GM21576 (cell line): ENCODE measurements at regions not wholly inside any gene's neighbourhood (a gene's known extent, or its start where the extent isn't known, plus 50 kb on each side); places are given as distances from the start of the nearest gene placed in this dataset.
"Not testable (repeated sequence)": the region's sequence is repeated elsewhere in the genome, so short reads cannot be mapped to it uniquely, and the experiment has no call there.

Experiments
- ATAC-seq: cut with Tn5 transposase; IDR thresholded peaks from one replicate; pipeline ENCODE4 v1.9.1; 2021; ENCODE audit warnings: mild to moderate bottlenecking, moderate library complexity; ENCODE audit not compliant: unreplicated experiment

DNA sequence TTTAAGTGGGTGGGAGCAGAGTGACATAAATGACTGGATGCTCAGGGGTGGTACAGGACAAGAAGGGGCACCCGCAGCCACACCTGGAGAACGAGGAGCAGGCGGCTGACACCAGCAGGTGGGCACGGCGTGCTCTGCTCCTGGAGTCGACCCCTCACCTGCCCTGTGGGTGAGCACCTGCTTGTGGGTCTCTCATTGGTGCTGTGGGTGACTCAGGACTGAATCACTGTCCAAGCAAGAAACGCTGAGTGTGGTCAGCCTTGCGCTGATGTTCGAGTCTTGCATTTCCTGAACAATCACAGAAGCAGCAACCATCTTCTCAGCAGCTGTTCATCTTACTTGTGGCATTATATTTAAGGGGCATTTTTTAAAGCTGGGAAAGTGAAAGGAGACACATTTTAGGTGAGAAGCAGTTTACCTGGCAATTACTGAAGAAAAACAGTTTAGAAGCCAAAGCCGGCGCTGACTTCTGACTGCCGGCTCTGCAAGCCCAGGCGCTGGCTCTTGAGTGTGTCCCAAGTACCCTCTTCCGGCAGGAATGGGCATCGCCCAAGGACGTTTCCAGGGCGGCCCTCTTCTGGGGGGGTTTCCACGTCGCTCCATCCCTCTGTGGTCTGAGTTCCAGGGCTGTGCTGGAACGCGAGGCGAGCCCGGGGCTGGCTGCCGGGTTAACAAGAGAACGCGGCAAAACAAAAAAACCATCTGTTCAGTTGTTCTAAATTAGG lies 145.2 kb upstream of the PFKP start:
- ATAC-seq: no peak

DNA sequence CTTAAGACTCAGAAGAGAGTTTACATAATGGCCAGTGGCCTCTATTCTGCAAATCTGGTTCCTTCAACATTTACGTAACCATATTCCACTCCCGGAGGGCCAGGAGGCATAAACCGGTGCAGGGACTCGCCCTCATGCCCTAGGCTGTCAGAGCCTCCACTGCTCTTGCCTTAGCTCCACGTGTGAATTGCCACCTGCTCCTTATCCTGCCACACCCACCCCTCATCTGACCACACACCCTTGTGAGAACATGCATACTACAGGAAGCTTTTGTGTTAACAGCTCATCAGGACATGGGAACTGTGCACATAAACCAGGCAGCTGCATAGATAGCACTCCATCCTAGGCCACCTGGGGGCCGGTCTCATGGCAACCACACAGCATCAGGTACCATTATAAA lies 146.7 kb upstream of the PFKP start:
- no peak for ATAC-seq

DNA sequence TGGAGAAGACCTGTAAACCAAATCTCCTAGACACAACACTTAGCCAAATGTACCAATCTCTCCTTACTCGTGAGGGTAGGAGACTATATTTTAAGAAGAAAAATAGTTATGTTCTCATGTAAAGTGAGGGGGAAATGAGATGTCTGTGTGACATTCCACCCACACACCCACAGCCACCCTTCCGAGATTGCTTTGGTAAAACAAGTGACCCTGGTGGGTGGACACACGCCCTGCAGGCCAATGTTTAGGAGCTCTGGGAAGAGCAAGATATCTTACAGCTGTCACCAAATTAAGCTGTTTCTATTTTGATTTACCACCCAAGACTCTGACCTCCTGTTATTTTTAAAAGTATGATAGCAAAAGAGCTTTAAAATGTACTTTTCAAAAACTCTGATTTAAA lies 147.2 kb upstream of the PFKP start:
- no peak for ATAC-seq

DNA sequence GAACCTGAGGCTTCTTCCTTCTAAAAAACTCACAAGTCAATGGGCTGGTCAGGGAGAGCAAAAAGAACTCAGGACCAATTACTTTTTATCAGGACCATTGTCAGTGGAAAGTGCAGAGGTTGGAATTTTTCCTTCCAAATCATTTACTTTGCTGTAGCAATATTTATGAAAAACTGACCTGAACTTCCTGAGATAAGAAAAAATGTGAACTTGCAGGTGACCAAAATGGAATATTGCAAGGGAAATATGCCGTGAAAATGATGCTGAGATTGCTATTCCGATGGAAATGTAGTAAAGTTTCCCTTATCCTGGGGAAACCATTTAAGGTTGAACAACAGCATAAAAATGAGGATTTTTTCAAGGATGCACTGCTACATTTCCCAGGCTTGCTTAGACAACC lies 148.3 kb upstream of the PFKP start:
- ATAC-seq: no peak

DNA sequence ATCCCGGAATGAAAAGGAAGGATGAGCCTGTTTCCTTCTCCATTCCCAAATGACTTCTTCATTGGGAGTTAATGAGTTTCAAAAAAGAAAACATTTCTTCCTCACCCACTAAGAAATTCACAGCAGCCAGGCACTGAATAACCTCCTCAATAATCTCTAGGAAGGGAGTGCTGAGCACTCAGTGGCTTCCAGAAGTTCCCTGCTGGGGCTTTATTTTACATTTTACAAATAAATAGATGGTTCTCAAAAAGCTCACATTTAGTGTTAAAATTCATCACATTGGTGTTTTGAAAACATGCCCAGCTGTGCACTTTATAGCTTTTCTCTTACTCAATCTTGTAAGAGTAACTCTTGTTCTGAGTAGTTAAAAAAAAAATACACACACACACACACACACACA lies 148.9 kb upstream of the PFKP start:
- ATAC-seq: no peak

DNA sequence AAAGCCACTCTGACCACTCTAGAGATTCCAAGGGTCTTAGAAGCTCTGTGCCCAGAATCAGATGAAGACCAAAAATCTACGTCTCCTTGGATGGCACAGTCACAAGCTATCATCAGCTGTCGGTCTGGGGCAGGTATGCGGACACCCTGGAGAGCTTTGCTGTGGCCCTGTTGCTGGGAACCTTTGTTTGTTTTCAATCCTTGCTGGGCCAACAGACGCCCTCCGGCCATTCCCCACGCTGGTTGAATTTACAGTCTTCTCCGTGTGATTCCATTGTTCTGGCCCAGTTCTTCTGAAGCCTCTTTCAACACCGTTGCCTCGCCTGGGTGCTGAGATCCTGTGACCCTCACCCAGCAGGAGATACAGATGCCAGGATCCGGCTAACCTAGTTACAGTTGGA lies 149.4 kb upstream of the PFKP start:
- no peak for ATAC-seq

DNA sequence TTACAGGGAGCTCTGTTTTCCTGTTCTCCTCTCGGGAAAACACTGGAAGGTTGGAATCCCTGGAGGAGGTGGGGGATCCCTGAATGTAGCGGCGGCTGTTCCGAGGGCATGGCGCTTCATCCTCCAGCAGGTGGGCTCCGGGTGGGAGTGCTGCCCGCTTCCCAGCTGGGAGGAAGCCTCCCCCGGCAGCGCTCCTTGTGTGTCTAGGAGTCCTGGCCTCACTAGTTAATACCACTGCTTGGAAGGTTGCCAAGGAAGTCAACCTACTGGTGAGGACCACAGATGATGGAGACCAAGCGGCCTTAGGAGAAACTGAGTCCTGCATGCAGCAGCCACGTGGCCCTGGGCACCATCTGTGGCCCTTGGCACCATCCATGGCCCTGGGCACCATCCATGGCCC lies 151.9 kb upstream of the PFKP start:
- no peak for ATAC-seq

DNA sequence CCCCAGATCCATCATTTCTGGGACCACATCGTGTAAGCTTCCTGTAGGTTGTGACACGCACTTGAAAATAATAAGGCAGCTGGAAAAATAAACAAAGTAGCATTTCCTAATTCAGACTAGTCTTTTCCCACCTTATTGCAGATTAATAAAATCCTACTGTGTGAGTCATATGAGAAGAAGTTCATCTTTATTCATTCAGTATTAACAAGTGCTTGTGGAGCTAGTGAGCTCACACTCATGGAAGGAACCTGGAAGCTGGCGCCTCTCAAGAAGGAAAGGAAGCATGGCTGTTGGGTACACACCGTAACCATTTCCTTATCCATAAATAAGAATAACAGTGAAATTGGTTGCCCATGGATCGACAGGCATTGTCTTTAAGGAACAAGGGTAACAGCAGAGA lies 152.6 kb upstream of the PFKP start:
- no peak for ATAC-seq

DNA sequence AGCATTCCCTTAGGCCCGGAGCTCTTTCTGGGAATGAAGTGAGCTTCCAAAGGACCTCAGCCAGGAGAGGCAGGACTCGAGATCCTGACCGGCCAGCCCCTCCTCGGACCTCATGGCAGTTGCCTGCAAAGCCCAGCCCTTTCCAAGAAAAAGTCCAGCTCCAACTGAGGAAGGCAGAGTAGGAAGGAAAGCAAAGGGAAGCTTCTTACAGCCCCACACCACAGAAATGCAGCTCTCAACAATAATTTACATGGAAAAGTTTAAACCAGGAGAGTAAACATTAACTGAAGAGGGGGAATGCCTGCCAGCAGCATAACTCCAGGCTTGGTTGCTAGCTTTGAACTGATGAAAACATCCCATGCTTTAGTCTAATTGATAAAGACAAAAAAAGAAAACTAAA lies 153.9 kb upstream of the PFKP start:
- no peak for ATAC-seq

DNA sequence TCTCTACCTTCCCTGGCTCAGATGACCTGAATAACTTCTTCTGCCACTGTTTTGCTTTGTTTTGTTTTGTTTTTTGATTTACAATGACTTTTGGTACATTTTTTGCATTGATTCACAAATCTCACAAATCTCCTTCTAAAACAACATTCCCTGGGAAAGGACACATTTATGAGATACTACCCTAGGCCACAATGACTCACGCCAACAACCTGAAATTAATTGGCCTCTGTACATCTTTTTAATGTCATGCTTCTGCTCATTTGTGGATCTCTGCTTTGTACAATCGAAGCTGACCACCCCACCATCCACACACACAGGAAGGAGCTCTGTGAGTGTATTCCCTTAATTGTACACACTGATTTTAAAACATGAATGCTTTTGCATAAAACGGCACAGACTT lies 156.7 kb upstream of the PFKP start:
- no peak for ATAC-seq

DNA sequence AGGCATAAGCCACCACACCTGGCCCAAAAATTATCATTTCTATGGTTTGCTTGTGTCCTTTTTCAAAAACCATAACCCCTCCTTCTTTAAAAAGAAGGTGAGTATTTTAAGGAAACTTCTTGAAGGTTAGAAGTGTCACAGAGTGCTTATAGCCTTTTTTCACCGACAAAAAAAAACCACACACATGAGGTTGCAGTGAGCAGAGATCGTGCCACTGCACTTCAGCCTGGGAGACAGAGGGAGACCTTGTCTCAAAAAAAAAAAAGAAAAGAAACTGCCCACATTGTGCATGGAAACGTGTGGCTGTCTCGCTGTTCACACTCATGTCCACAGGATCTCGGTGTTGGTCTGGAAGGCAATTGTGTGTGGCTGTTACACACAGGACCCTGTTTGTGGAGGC lies 157.4 kb upstream of the PFKP start:
- ATAC-seq: no peak

DNA sequence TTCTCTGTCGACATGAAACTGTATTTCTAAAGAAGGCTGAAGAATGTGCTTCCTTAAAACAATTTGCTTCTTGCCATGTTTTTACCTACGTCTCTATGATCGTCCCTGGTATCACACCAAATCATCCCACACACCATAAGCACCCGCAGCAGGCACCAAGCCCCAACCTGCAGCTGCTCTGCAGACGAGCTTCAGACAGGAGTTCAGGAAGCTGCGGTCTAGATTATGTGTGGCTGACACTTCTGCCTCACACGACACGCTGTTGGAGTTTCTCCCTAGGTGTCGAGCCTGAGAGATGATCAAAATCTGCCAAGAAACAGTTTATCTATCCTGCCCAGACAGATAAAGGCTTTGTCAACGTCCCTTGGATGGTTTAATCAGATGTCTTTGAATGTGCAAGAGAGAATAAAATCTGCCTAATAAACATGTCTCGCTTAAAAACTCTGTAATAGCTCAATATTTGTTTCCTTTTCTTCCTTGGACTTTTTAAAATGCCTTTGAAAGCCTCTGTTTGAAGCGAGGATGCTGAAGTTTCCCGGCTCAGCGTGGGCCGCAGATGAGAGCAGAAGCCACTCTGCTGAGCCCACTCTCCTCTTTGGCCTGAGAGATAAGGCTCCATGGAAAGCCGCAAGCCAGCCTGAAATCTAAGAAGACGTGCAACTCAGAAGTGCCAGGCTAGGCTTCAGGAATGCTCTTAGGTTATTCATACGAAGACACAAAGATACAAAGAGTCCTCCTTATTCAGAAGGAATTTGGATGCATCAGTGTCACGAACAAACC lies 158.3 kb upstream of the PFKP start:
- no peak for ATAC-seq

DNA sequence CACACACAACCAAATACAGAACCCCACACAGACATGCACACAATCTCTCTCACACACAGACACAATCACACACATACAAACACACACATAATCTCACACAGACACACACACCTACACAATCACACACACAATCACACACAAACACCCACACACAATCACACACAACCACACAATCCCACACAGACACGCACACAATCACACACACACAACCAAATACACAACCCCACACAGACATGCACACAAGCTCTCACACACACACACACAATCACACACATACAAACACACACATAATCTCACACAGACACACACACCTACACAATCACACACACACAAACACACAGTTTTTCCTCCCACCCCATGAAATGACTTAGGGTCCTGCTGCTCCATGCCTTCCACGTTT lies 160.4 kb upstream of the PFKP start:
- no peak for ATAC-seq

DNA sequence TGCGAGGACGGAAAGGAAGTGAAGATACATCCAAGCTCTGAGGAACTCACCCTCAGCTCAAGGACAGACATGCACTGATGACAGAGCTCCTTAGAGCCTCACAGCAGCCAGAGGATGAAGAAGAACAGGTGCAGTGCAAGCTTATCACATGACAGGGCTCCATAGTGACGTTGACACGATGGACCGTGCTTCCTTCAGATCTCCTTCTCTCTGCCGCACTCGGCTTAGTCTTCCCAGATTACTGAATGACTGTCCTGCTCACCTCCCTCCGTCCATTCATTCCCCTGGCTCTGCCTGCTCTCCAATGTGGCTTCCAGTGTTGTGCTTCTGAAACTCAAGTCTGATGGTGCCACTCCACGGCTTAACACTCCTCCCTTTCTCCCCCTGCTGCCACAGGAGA lies 161.5 kb upstream of the PFKP start:
- ATAC-seq: no peak

DNA sequence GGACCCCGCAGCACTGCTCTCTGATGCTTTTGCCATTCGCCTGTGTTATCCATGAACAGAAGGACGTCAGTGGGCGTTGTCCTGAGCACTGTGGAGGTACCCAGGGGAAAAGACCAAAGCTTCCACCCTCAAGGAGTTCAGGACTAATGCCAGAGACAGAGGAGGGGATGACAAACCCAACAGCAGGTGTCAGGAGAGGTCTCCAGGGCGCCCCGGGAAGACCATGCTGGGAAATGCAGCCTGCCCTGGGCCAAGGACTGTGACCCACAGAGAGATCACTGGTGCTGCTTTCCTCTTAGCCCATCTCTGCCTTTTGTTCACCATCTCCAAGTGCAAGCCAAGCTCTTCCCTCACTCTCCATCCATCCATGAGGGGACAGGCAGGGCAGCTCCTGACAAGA lies 166.8 kb upstream of the PFKP start:
- ATAC-seq: no peak

DNA sequence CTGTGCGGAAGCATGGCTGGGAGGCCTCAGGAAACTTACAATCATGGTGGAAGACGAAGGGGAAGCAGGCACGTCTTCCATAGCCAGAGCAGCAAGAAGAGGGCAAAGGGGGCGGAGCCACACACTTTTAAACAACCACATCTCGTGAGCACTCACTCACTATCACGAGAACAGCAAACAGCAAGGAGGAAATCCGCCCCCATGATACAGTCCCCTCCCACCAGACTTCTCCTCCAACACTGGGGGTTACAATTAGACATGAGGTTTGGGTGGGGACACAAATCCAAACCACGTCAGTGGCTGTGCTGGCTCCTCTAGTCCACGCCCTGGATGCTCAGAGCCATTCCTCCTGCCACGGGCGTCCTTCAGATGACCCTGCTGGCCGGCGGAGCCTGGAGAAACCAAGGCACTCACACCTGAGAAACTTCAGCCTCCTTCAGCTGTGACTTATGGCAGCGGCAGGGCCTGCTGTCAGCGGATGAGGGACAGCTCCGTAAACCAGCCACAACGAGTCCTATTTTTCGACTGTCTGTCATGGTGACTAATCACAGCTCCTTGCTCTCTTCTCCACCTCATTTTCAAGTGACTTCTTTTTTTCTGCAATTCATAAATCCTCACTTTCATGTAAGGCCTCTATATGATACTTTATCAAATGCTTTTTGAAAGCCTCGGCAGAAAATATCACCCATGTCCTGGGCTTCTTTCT lies 167.9 kb upstream of the PFKP start:
- no peak for ATAC-seq

DNA sequence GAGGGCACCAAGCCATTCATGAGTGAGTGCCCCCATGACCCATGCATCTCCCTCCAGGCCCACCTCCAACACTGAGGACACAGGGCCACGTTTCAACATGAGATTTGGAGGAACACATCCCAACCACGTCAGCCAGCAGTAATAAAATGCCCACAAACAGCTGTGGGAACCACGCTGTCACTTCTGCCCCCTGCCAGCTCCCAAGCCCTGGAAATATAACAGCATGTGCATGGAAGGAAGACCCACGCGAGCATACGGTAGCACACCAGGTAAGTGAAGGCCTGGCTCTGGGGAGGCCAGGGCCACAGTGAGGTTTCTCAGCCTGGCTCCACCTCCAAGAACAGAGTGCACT lies 168.9 kb upstream of the PFKP start:
- ATAC-seq: no peak

DNA sequence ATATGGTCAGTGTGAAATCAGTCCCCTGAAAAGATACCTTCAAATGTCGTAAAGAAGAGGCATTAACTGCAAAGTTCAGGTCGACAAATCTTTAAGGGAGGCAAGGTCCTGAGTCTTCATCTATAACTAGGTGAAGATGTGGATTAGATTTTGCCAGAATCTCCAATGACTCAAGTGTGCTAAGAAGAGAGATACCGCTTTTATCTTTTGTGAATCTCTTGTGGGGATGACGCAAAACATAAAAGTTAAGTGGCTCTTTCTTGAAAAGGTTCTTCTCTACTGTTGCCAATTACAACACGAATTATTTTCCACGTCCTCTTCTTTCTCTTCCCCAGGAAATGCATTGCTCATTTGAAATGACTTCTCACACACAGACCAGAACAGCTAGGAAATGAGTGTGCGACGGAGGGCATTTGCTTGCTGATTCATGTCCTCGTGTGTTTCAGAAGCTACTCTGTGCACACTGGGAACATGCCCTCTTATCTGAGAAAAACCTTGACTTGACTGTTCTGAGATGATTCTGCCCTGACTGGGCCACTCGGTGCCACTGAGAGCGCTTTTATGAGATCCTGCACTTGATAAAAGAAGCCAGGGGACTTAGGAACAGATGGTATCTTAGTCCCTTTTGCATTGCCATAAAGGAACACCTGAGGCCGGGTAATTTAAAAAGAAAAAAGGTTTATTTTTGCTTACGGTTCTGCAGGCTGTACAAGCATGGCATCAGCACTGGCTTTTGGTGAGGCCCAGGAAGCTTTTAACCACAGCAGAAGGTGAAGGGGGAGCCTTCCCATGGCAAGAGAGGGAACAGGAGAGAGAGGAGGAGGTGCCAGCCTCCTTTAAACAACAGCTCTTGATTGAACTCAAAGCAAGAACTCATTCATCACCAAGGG lies 169.5 kb upstream of the PFKP start:
- ATAC-seq: no peak

DNA sequence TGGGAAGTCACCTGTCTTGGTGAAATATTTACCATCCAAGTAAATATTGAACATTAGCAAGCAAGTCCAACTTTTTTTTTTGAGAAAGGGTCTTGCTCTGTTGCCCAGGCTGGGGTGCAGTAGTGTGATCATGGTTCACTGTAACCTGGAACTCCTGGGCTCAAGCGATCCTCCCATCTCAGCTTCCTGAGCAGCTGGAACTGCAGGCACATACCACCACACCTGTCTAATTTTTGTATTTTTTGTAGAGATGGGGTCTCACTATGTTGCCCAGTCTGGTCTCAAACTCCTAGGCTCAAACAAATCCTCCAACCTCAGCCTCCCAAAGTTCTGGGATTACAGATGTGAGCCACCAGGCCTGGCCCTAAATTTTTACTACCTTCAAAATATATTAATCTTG lies 171.0 kb upstream of the PFKP start:
- ATAC-seq: not testable (repeated sequence)

DNA sequence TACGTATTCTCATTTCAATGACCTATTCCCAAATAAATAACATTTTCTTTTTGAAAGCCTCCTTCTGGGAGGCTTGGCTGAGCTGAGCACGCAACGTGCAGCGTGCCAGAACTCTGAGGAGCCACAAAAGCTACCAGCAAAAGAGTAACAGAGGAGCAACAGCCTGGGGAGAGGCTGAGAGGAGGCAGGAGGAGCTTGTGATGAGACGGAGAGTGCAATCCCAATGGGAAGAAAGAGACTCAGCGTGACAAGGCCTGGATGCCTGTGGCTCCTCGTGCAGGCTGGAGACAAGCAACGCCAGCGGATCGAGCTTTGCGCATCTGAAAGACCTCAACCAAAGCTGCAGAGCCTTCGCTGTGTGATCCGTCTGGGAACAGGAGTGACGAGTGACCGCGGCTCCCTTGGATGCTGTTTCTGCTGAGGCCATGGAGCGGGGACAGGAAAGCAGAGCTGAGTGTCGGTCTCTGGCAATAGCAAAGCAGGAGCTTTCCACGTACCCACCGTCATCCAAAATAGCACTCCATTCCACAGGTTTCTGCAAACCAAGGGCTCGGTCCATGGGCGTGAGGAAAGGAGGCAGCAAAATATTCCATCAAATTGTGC lies 171.7 kb upstream of the PFKP start:
- no peak for ATAC-seq

DNA sequence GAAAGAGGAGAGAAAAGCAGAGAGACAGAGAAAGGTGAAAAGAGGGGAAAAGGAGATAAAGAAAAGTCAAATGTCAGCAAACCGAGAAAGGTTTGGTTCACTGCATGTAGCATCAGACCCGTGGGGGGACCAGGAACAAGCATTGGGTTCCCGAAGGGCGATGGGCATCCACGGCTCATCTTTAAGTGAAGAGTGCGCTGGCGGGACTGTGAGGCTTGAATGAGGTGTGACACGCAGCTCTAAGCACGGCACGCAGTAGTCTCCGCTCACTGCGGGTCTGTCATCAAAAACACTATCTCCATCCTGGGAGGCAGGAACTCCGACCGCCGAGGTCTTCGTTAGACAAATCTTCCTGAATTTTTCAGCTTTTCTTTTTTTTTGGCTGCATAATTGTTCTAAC lies 173.4 kb upstream of the PFKP start:
- no peak for ATAC-seq
